ENCODE measurements at regions not wholly inside any gene's neighbourhood (a gene's known extent, or its start where the extent isn't known, plus 50 kb on each side); places are given as distances from the start of the nearest gene placed in this dataset.

DNA sequence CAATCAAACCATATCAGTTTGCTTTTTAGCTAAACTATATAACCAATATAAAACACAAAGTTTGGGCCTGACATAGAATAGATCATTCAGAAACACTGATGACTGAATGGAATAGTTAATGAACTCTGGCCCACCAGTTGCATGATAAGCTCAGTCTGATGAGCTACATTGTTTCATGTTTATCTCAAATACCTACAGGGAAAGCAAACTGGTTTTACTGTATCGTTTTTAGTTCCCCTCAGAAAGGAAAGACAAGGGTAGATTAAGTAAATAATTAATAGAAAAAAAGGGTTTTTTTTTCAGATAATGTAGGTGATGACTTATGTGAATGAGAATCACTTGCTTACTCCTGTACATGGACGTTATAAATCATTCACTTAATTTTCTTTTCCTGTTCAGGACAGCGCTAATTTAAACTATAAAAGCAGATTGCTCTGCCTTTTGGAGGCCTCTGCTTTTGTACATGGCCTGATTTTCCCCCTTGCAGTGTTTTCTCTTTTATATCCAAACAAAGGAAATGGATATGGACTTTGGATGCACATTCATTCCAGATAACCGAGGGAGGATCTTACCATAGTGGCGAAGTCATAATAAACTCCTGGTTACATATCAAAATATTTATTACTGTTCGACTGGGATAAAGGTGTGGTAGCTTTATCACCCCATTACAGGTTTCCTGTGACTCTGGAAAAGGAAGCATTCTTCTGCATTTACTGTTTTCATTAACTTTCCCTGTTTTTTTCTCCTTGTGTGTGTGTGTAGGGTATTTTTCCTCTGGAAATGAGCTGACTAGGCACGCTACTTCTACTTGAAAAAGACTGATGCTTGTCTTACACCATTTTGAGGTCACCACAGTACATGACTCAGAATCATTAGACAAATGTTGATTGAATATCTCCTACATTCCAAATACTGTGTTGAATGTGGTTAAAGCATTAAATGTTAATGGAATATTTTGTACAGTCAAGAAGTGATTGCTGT lies 373.1 kb upstream of the HS3ST1 start:
- TF ChIP-seq EZH2 (IDR thresholded peaks at IDR 0.05) (no peak), POLR2AphosphoS5 (IDR thresholded peaks at IDR 0.05; ENCODE audit: borderline replicate concordance, low read depth, low read length) (no peak), FOXP2 (optimal IDR thresholded peaks at IDR 0.05; ENCODE audit: control extremely low read depth, extremely low read length, insufficient read depth) (no peak)
